GM18526 (cell line): ENCODE measurements at regions not wholly inside any gene's neighbourhood (a gene's known extent, or its start where the extent isn't known, plus 50 kb on each side); places are given as distances from the start of the nearest gene placed in this dataset.

Experiments used
- POLR2A ChIP-seq: IDR thresholded peaks from 3 replicates; pipeline ENCODE4 v1.6.1; 2011; ENCODE audit not compliant: insufficient read length; ENCODE audit errors: extremely low read depth

DNA sequence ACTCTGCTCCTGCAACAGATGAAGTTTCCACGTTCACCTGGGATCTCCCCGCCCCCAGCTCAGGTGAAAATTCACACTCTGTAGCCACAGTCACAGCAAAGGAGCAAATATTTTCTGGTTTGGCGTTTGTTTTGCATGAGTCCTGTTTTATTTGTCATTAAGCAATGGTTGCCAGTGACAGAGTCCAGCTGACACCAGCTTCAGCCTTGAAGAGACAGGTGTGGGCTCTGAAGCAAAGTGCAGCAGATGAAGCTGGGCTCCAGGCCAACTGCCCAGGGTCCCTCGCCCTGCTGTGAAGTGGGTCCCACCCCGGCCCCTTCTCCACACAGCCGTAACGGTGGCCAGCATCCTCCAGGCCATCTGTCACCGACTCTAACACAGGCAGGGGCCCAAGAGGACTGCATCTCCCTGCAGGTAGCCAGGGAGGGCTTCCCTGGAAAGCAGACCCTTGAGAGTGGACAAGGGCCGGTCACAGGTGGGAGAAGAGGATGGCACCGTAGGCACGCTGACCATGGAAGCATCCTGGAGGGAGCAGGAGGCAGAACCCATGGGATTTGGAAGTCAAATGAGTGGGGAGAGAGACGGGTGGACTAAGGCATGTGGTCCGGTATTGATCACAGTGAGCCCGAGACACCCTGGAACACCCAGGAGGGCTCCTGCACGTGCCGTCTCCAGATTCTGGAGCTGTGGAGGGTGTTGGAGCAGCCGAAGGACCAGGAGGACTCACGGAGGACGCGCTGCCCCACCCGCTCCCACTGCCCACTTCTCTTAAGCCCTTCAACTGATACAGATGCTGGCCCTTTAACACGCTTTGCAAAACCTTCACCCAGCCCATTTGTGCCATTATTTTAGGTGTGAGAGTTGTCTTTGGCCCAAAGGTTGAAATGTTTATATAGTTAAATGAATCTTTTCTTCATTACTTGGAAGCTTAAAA lies 294.5 kb downstream of the BRD1 start:
- TF ChIP-seq POLR2A, result no peak

DNA sequence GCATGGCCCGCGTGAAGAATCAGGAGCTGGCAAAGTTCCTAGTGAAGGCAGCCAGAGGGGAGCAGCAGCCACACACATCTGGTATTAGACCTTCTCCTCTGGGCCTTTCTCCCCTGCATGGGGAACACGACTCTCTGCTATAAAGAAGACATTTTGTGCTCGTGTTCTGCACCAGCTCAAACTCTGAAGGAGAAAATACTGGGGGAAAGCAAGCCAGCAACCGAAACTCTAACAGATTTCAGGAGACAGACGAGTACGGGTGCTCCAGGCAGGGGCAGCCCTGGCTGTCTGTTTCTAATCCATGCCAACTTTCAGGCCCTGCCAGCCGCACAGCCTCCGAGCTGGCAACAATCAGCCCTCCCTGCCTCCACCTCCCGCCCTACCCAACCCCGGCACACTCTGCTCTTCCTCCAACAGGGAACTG lies 296.3 kb downstream of the BRD1 start:
- no peak for TF ChIP-seq POLR2A

- no peak for TF ChIP-seq POLR2A
These were observed 296.9 kb downstream of the BRD1 start for GRCh38 chr22:49530671-49531367.

DNA sequence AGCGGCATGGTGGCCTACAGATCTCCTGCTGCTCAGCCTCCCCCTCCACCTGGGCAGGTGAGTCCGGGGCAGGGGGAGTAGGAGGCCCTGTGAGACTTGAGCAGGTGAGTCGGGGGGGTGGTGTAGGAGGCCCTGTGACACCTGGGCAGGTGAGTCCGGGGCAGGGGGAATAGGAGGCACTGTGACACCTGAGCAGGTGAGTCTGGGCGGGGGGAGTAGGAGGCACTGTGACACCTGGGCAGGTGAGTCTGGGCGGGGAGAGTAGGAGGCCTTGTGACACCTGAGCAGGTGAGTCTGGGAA lies 299.3 kb downstream of the BRD1 start:
- no peak for TF ChIP-seq POLR2A

DNA sequence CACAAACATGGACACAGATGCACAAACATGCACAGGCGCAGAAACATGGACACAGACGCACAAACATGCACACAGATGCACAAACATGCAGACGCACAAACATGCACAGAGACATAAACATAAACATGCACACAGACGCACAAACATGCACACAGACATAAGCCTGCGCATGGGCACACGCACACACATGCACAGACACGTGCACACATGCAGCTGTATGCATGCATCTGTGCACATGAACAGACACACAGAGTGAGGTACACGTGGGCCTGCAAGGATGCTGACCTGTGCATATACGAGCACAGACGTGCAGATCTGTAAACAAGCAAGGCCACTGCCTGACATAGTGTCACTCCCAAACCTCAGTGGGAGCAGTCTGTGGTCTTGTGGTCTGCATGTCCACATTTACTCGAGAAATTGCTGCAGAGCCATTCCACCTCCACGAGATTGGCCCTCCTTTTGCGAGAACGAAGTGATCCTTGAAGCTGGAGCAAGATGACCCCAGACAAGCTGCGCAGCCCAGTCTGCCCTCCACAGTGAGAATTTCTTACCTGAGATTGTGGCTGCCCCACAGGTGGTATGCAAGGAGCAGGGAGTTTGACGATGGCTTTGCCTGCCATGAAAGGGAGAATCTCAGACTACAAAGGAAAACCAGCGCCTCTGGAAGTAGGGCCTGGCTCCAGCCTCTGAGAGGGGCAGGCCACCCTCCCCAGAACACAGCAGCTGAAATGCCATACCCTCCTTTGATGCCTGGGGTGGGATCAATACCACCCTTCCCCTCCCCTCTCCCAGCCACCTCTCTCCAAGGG lies 299.9 kb downstream of the BRD1 start:
- TF ChIP-seq POLR2A, result no peak

- no peak for TF ChIP-seq POLR2A
These were observed 301.7 kb downstream of the BRD1 start for GRCh38 chr22:49525801-49526535.

GRCh38 chr22:49525360-49525759 lies 302.3 kb downstream of the BRD1 start:
- no peak for TF ChIP-seq POLR2A

GRCh38 chr22:49524362-49524761 lies 303.3 kb downstream of the BRD1 start:
- no peak for TF ChIP-seq POLR2A

GRCh38 chr22:49523374-49524008 lies 304.2 kb downstream of the BRD1 start:
- no peak for TF ChIP-seq POLR2A

GRCh38 chr22:49522582-49523373 lies 304.9 kb downstream of the BRD1 start:
- TF ChIP-seq POLR2A, result no peak

DNA sequence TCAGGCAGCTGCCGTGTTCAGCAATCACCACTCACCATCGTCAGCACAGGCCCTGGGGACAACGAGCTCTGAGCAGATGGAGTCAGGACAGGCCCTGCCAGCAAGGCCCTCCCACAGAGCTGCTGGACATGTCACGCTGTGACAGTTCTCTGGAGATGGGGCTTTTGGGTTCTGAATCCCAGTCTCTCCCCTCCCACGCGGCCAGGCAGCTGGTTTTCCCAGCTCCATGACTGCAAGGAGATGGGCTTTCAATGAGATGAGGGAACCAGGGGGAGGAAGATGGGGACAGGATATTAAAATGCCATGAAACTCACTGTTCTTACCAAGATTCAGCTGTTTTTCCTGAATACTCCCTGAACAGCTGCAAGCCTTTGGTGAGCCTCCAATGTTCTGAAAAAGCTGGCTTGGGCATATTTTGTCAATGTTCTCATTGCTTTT lies 305.9 kb downstream of the BRD1 start:
- TF ChIP-seq POLR2A, result no peak

DNA sequence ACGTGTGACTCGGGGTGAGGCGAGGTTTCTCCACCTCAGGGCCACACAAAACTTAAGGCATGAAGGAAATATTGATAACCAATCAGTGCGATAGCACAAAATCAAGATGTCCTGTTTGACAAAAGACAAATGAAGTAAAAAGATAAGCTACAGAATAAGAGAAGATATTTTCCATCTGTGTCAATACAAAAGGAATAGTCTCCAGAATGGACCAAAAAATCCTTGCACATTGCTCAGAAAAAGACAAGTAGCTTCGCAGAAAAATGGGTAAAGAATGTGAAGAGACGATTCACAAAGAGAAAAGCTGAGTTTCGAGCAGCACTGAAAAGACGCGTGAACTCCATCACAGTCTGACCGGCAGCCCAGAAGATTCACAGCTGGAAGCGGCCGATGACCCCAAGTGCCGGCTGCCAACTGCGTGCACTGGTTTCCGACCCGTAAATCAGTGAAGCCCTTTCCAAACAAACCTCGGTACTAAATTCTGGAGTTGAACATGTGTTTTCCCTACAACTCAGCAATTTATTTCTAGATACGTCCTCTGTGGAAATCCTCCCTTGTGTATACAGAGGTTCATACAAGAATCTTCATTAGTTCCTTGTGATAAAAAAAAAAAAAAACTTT lies 308.4 kb downstream of the BRD1 start:
- TF ChIP-seq POLR2A, result no peak

DNA sequence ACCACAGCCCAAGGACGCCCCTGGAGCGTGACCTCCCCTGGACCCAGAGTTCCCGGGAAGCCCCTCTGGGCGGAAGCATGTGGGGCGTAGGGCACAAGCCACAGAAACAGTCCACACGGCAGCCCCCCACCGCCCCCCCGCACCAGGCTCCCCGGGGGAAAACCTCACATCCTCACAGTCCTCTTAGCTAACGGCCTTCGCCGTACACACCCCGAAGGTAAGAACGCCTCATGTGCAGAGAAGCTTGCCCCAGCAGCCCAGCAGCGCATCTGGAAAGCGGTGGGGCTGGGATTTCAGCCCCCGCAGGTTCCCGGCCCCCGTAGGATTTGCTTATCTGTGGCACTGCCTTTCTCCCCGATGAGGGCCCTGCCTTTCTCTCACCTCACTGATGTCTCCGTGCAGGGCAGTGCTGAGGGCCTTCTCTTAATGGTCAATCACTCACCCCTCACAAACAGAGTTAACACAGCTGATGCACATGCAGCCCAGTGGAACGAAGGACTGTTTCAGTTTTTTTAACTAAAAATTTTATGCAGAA lies 309.2 kb downstream of the BRD1 start:
- no peak for TF ChIP-seq POLR2A
